A549 (cell line): ENCODE measurements at regions not wholly inside any gene's neighbourhood (a gene's known extent, or its start where the extent isn't known, plus 50 kb on each side); places are given as distances from the start of the nearest gene placed in this dataset.

Experiments used
- ATAC-seq, 2 experiments: fragments of 200-7000 bp in 1 of 2; fragments of >200 bp in 1 of 2; cut with Nextera tagmentation in 1 of 2; cut with Tn5 transposase in 1 of 2; 3 replicates each; pipeline versions ENCODE4 v1.8.0 to v1.9.1; 2018 to 2020; ENCODE audit warnings: mild to moderate bottlenecking in 1 of 2, moderate library complexity in 1 of 2
- CTCF ChIA-PET: fragments of 300-600 bp; sonication (Branson Sonifier 250); formaldehyde crosslinking; extraction: SDS; loops from one replicate; lab custom pipeline; 2021; ENCODE audit warnings: antibody characterized with exemption, inconsistent platforms; lab: Yijun Ruan, JAX
- POLR2A ChIA-PET: fragments of 350-600 bp; formaldehyde crosslinking; extraction: SDS; loops from one replicate; lab custom pipeline; 2021; ENCODE audit warnings: antibody characterized with exemption, inconsistent platforms; lab: Yijun Ruan, JAX
- DNase-seq, 2 experiments: peaks; one replicate each; pipeline versions ENCODE4 v3.0.0 to v3.0.0-alpha.2; 2011 to 2016; ENCODE audit warnings: low read depth in 1 of 2, low spot score in 1 of 2
- FAIRE-seq: peaks from 2 replicates; lab custom pipeline; 2011; peaks lifted over from hg19 to GRCh38; lab: Jason Lieb, UNC
- H3K27ac ChIP-seq, 2 experiments: fragments of >200 bp; sonication (Bioruptor Twin); formaldehyde crosslinking; 3 replicates each; pipeline ENCODE4 v1.5.1; 2016 to 2017
- H3K4me1 ChIP-seq: fragments of >200 bp; sonication (Bioruptor Twin); formaldehyde crosslinking; 3 replicates; pipeline ENCODE4 v1.6.1; 2016
- H3K4me2 ChIP-seq: fragments of >200 bp; sonication (Bioruptor Twin); formaldehyde crosslinking; 3 replicates; pipeline ENCODE4 v1.6.1; 2016
- H3K4me3 ChIP-seq: fragments of >200 bp; sonication (Bioruptor Twin); formaldehyde crosslinking; 3 replicates; pipeline ENCODE4 v1.5.1; 2016
- H3K9me3 ChIP-seq: fragments of >200 bp; sonication (Bioruptor Twin); formaldehyde crosslinking; 3 replicates; pipeline ENCODE4 v1.6.1; 2016
- CBX2 ChIP-seq: fragments of 200-600 bp; sonication (generic); IDR thresholded peaks from 2 replicates; pipeline ENCODE4 v1.6.1; 2016; ENCODE audit warnings: low read depth, mild to moderate bottlenecking, borderline replicate concordance
- CHD2 ChIP-seq: fragments of 150-350 bp; IDR thresholded peaks from 2 replicates; pipeline ENCODE4 v1.6.1; 2014; ENCODE audit warnings: low read length; ENCODE audit not compliant: partially characterized antibody
- E2F6 ChIP-seq: IDR thresholded peaks from 2 replicates; pipeline ENCODE4 v1.6.1; 2012; ENCODE audit warnings: low read depth, borderline replicate concordance
- EHMT2 ChIP-seq: fragments of 200-600 bp; sonication (generic); IDR thresholded peaks from 2 replicates; pipeline ENCODE4 v1.6.1; 2016; ENCODE audit warnings: antibody characterized with exemption, low read depth, mild to moderate bottlenecking, moderate library complexity
- FOSL2 ChIP-seq, 2 experiments: fragments of 450-650 bp in 1 of 2; fragments of >200 bp in 1 of 2; sonication (Bioruptor Twin) in 1 of 2; formaldehyde crosslinking; IDR thresholded peaks; 2 replicates each; pipeline versions ENCODE4 v1.5.0 to v1.6.1; 2016 to 2020; ENCODE audit warnings: mild to moderate bottlenecking in 1 of 2, moderate library complexity in 1 of 2
- GATA3 ChIP-seq: IDR thresholded peaks from 2 replicates; pipeline ENCODE4 v1.6.1; 2012; ENCODE audit warnings: borderline replicate concordance
- HDAC2 ChIP-seq: fragments of 200-600 bp; sonication (generic); IDR thresholded peaks from 2 replicates; pipeline ENCODE4 v1.6.1; 2016
- HOXB13 ChIP-seq: fragments of 250-450 bp; sonication (Bioruptor Pico); IDR thresholded peaks from 2 replicates; pipeline ENCODE4 v1.5.0; 2020; ENCODE audit warnings: low read depth, mild to moderate bottlenecking, moderate library complexity
- JUN ChIP-seq, 2 experiments: fragments of >200 bp; sonication (Bioruptor Twin); formaldehyde crosslinking; IDR thresholded peaks; 2 replicates in 1 of 2; 3 replicates in 1 of 2; pipeline ENCODE4 v1.6.1; 2016 to 2017
- JUNB ChIP-seq: fragments of >200 bp; sonication (Bioruptor Twin); formaldehyde crosslinking; IDR thresholded peaks from 2 replicates; pipeline ENCODE4 v1.6.1; 2016
- KDM1A ChIP-seq: fragments of 200-600 bp; sonication (generic); IDR thresholded peaks from 2 replicates; pipeline ENCODE4 v1.6.1; 2016; ENCODE audit warnings: low read depth, mild to moderate bottlenecking
- MAZ ChIP-seq: fragments of 150-350 bp; IDR thresholded peaks from 2 replicates; pipeline ENCODE4 v1.6.1; 2014; ENCODE audit warnings: antibody characterized with exemption, low read depth, low read length, borderline replicate concordance
- REST ChIP-seq: fragments of 200-600 bp; sonication (generic); IDR thresholded peaks from 2 replicates; pipeline ENCODE4 v1.6.1; 2016; ENCODE audit warnings: antibody characterized with exemption, mild to moderate bottlenecking, moderate library complexity
- SREBF2 ChIP-seq: fragments of 450-650 bp; IDR thresholded peaks from 2 replicates; pipeline ENCODE4 v1.6.1; 2014; ENCODE audit warnings: mild to moderate bottlenecking, moderate library complexity
- TP53 ChIP-seq: fragments of 250-450 bp; sonication (Bioruptor Pico); IDR thresholded peaks from 2 replicates; pipeline ENCODE4 v1.5.0; 2021; ENCODE audit warnings: mild to moderate bottlenecking, moderate library complexity
- ZC3H11A ChIP-seq: fragments of 450-650 bp; IDR thresholded peaks from 2 replicates; pipeline ENCODE4 v1.6.1; 2014; ENCODE audit warnings: antibody characterized with exemption, mild to moderate bottlenecking
- ZFP36 ChIP-seq: fragments of 450-650 bp; IDR thresholded peaks from 2 replicates; pipeline ENCODE4 v1.6.1; 2014; ENCODE audit warnings: borderline replicate concordance; ENCODE audit not compliant: partially characterized antibody
- WGBS: methylation state at CpG from one replicate; pipeline ENCODE4 v1.1.6; 2017; ENCODE audit errors: missing lambda C conversion rate; 5-methylcytosine and 5-hydroxymethylcytosine counted together

GRCh38 chr2:128949360-128949759 is 630.7 kb upstream of the HS6ST1 start:
- H3K4me3 ChIP-seq = no peak overlapping the region
- no peaks in the 10 kb centered on the region for H3K4me1 ChIP-seq
- no peak for FAIRE-seq
- no peaks in the 10 kb centered on the region for H3K9me3 ChIP-seq
- 60% methylated on average over 5 of the region's 5 CpGs for WGBS
- TF ChIP-seq SREBF2 = no peak
- TF ChIP-seq CBX2 = no peak
- no peak for TF ChIP-seq JUNB
- no peak for TF ChIP-seq HOXB13 (CRISPR knock-in tag)
- no peak for TF ChIP-seq E2F6
- TF ChIP-seq GATA3 = no peak
- no peak for TF ChIP-seq TP53 (CRISPR knock-in tag)
- TF ChIP-seq, all 56 proteins: peak for 0
- H3K27ac ChIP-seq = no peak overlapping the region
- POLR2A ChIA-PET = no interaction called here
- H3K4me2 ChIP-seq = no peak overlapping the region
- ATAC-seq (no peak), DNase-seq (no peak)
- CTCF ChIA-PET = no interaction called here

GRCh38 chr2:128950758-128951157 is 632.1 kb upstream of the HS6ST1 start:
- H3K4me3 ChIP-seq = no peak overlapping the region
- ATAC-seq (no peak), FAIRE-seq (no peak), DNase-seq (no peak)
- WGBS = under 1% methylated on average over 4 of the region's 4 CpGs
- H3K27ac ChIP-seq = no peak overlapping the region
- no peaks in the 10 kb centered on the region for H3K9me3 ChIP-seq
- H3K4me2 ChIP-seq = no peak overlapping the region
- no peak for TF ChIP-seq ZC3H11A
- peak; percentile 48; the same call in 1 of the 2 replicates for TF ChIP-seq REST
- ChIA-PET CTCF (no interaction called here), POLR2A (no interaction called here)
- H3K4me1 ChIP-seq = no peaks in the 10 kb centered on the region

GRCh38 chr2:128958241-128958640 is 639.6 kb upstream of the HS6ST1 start:
- Histone ChIP-seq H3K4me3 (no peak overlapping the region), H3K27ac (no peak overlapping the region), H3K4me1 (no peaks in the 10 kb centered on the region), H3K9me3 (no peaks in the 10 kb centered on the region), H3K4me2 (no peak overlapping the region)
- WGBS = 42% methylated on average over 3 of the region's 4 CpGs
- no peak for DNase-seq
- FAIRE-seq = no peak
- ChIA-PET CTCF (no interaction called here), POLR2A (no interaction called here)
- no peak for TF ChIP-seq CHD2
- no peak for TF ChIP-seq JUNB
- no peak for TF ChIP-seq JUN (IDR thresholded peaks at IDR 0.05)
- TF ChIP-seq HDAC2 = no peak
- no peak for TF ChIP-seq FOSL2 (IDR thresholded peaks at IDR 0.05)
- no peak for TF ChIP-seq FOSL2 (CRISPR knock-in tag; IDR thresholded peaks at IDR 0.05)
- no peak for ATAC-seq

- H3K4me1 ChIP-seq = no peaks in the 10 kb centered on the region
- TF ChIP-seq HOXB13 (CRISPR knock-in tag) = no peak
- no peak for TF ChIP-seq KDM1A
- TF ChIP-seq EHMT2 = no peak
- no peak for TF ChIP-seq ZFP36
- no peak for TF ChIP-seq MAZ
- no peak overlapping the region for H3K4me2 ChIP-seq
- no peak for DNase-seq
- no peak for FAIRE-seq
- H3K4me3 ChIP-seq = no peak overlapping the region
- H3K9me3 ChIP-seq = no peaks in the 10 kb centered on the region
- no peak for ATAC-seq
- ChIA-PET CTCF (no interaction called here), POLR2A (no interaction called here)
- no peak overlapping the region for H3K27ac ChIP-seq
These were observed 649.0 kb upstream of the HS6ST1 start for GRCh38 chr2:128967646-128968045.
